HFFc6 (cell line): ENCODE measurements at regions not wholly inside any gene's neighbourhood (a gene's known extent, or its start where the extent isn't known, plus 50 kb on each side); places are given as distances from the start of the nearest gene placed in this dataset.

Experiments
- DNase-seq: peaks from one replicate; pipeline ENCODE4 v3.0.0-alpha.2; 2018
- H3K27ac Mint-ChIP-seq: 2 replicates; pipeline ENCODE4 v1.8.0; 2020; ENCODE audit warnings: mild to moderate bottlenecking, mixed read lengths
- H3K27me3 Mint-ChIP-seq: 2 replicates; pipeline ENCODE4 v1.8.0; 2021; ENCODE audit warnings: mild to moderate bottlenecking, moderate library complexity, mixed read lengths; ENCODE audit not compliant: insufficient read depth
- H3K36me3 Mint-ChIP-seq: 2 replicates; pipeline ENCODE4 v1.8.0; 2021; ENCODE audit warnings: low read depth, mixed read lengths
- H3K4me1 Mint-ChIP-seq: 2 replicates; pipeline ENCODE4 v1.8.0; 2020; ENCODE audit warnings: low read depth, mixed read lengths
- H3K4me3 Mint-ChIP-seq: 2 replicates; pipeline ENCODE4 v1.8.0; 2020; ENCODE audit warnings: mild to moderate bottlenecking, moderate library complexity, mixed read lengths
- H3K9me3 Mint-ChIP-seq: 2 replicates; pipeline ENCODE4 v1.8.0; 2020; ENCODE audit warnings: mild to moderate bottlenecking, mixed read lengths
- CTCF ChIP-seq: fragments of 200-600 bp; sonication (generic); IDR thresholded peaks from 2 replicates; pipeline ENCODE4 v1.5.0; 2021; ENCODE audit warnings: antibody characterized with exemption, mild to moderate bottlenecking

- H3K4me3 Mint-ChIP-seq: no peak overlapping the region
Observed at GRCh38 chr12:23108957-23109356, 484.0 kb downstream of the ETNK1 start.

DNA sequence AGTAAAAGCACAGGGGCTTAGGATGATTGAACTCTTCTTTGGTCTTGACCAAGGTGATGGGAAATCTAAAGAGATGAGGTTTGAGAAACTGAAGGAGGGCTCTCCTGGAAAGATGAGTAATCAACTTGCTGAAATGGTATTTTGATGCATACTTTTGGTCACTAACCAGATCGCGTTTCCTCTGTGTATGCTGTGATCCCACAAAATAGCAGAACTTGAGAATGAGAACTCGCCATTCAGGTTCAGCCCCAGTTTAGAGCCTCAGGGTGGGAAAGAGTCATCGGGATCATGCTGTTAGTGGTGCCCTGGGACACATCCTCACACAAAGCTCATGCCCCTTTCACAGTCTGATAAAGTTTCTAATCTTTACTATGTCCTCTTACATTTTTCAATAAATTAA lies 488.8 kb downstream of the ETNK1 start:
- no peak for DNase-seq
- H3K36me3 Mint-ChIP-seq: no peaks in the 10 kb centered on the region
- peaks cover 23% of the 10 kb centered on the region for H3K9me3 Mint-ChIP-seq
- H3K27me3 Mint-ChIP-seq: no peaks in the 10 kb centered on the region
- no peaks in the 10 kb centered on the region for H3K4me1 Mint-ChIP-seq
- no peak overlapping the region for H3K27ac Mint-ChIP-seq
- TF ChIP-seq CTCF: no peak
- no peak overlapping the region for H3K4me3 Mint-ChIP-seq

More at GRCh38 chr12:23108957-23109356, 484.0 kb downstream of the ETNK1 start:
- H3K36me3 Mint-ChIP-seq: no peaks in the 10 kb centered on the region
- no peak for TF ChIP-seq CTCF
- no peaks in the 10 kb centered on the region for H3K27me3 Mint-ChIP-seq
- peaks cover 19% of the 10 kb centered on the region for H3K9me3 Mint-ChIP-seq
- H3K4me1 Mint-ChIP-seq: no peaks in the 10 kb centered on the region
- no peak for DNase-seq
- H3K27ac Mint-ChIP-seq: no peak overlapping the region

DNA sequence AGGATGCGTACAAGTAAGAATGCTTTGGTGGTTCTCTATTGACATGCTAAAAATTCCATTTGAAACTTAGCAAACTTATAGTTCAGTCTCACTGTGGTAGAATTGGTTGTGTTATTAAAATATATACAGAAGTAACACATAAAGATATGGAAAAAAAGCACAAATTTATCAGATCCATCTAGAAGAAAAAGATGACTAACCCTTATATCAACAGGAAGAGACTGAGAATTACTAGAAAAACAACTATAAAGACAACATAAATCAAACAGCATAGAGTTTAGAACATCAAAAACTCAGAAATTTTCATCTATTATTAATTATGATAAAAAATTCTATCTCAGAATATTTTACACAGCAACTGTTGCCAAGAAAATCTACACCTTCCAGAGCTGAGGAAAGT lies 491.0 kb downstream of the ETNK1 start:
- DNase-seq: no peak
- Mint-ChIP-seq H3K4me1 (no peaks in the 10 kb centered on the region), H3K4me3 (no peak overlapping the region), H3K27ac (no peak overlapping the region), H3K36me3 (no peaks in the 10 kb centered on the region), H3K27me3 (no peaks in the 10 kb centered on the region), H3K9me3 (peaks cover 29% of the 10 kb centered on the region)
- no peak for TF ChIP-seq CTCF

GRCh38 chr12:23126794-23127193 lies 501.8 kb downstream of the ETNK1 start:
- no peaks in the 10 kb centered on the region for H3K27me3 Mint-ChIP-seq
- TF ChIP-seq CTCF: peak; percentile 19; the same call in 1 of the 2 replicates
- no peaks in the 10 kb centered on the region for H3K4me1 Mint-ChIP-seq
- no peak overlapping the region for H3K27ac Mint-ChIP-seq
- peaks cover 41% of the 10 kb centered on the region for H3K9me3 Mint-ChIP-seq
- no peak for DNase-seq
- no peaks in the 10 kb centered on the region; the same call in 1 of the 2 replicates for H3K36me3 Mint-ChIP-seq
- no peak overlapping the region for H3K4me3 Mint-ChIP-seq

- Mint-ChIP-seq H3K4me3 (no peak overlapping the region), H3K36me3 (no peaks in the 10 kb centered on the region; the same call in 1 of the 2 replicates), H3K27ac (no peak overlapping the region), H3K27me3 (no peaks in the 10 kb centered on the region), H3K4me1 (no peaks in the 10 kb centered on the region), H3K9me3 (peaks cover 41% of the 10 kb centered on the region)
- DNase-seq: no peak
- no peak for TF ChIP-seq CTCF
Observed at GRCh38 chr12:23127701-23128100, 502.7 kb downstream of the ETNK1 start.

DNA sequence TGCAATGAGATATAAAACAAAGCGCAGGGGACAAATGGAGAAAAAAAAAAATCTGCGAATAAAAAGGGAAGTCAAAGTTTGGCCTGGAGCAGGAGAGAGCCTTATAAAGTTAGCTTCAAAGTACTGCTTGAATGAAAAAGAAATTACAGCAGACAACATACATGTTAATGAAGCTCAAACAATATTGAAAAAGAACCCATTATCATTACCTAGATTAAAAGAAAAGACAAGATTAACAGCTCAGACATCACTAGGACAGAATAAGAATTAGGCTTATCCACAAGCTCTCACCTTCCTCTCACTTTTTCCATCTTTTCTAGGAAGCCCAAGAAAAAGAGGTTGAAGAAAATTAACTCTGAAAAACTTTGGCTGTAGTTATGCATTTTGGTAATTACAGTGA lies 503.5 kb downstream of the ETNK1 start:
- Mint-ChIP-seq H3K4me3 (no peak overlapping the region), H3K27me3 (no peaks in the 10 kb centered on the region), H3K4me1 (no peaks in the 10 kb centered on the region), H3K36me3 (no peaks in the 10 kb centered on the region; the same call in 1 of the 2 replicates), H3K27ac (no peak overlapping the region), H3K9me3 (peaks cover 37% of the 10 kb centered on the region)
- DNase-seq: no peak
- TF ChIP-seq CTCF: no peak
